AML-193 (cell line): ENCODE measurements at regions not wholly inside any gene's neighbourhood (a gene's known extent, or its start where the extent isn't known, plus 50 kb on each side); places are given as distances from the start of the nearest gene placed in this dataset.

Experiments
- DNase-seq, 2 experiments: peaks; one replicate each; lab custom pipeline; 2025; lab: John Stamatoyannopoulos, UW

- no peak for DNase-seq
These were observed 387.6 kb downstream of the ELAVL2 start for GRCh38 chr9:23438299-23438907.

GRCh38 chr9:23441275-23441674 lies 384.8 kb downstream of the ELAVL2 start:
- no peak for DNase-seq

GRCh38 chr9:23444658-23445057 lies 381.4 kb downstream of the ELAVL2 start:
- DNase-seq = no peak

GRCh38 chr9:23447166-23447565 lies 378.9 kb downstream of the ELAVL2 start:
- no peak for DNase-seq

- no peak for DNase-seq
These were observed 378.1 kb downstream of the ELAVL2 start for GRCh38 chr9:23447944-23448343.

GRCh38 chr9:23451802-23452418 lies 374.1 kb downstream of the ELAVL2 start:
- DNase-seq = no peak

GRCh38 chr9:23464275-23464674 lies 361.8 kb downstream of the ELAVL2 start:
- DNase-seq = no peak

- no peak for DNase-seq
These were observed 358.8 kb downstream of the ELAVL2 start for GRCh38 chr9:23467276-23467675.

GRCh38 chr9:23477908-23478307 lies 348.1 kb downstream of the ELAVL2 start:
- DNase-seq = no peak

GRCh38 chr9:23483566-23483965 lies 342.5 kb downstream of the ELAVL2 start:
- no peak for DNase-seq

GRCh38 chr9:23492126-23493002 lies 333.7 kb downstream of the ELAVL2 start:
- DNase-seq = peak; percentile 43 to 56

- DNase-seq = no peak
These were observed 332.8 kb downstream of the ELAVL2 start for GRCh38 chr9:23493219-23493618.

GRCh38 chr9:23496489-23497136 lies 329.4 kb downstream of the ELAVL2 start:
- no peak for DNase-seq

GRCh38 chr9:23497137-23497504 lies 328.9 kb downstream of the ELAVL2 start:
- no peak for DNase-seq

GRCh38 chr9:23502004-23502403 lies 324.0 kb downstream of the ELAVL2 start:
- no peak for DNase-seq

- no peak for DNase-seq
These were observed 303.1 kb downstream of the ELAVL2 start for GRCh38 chr9:23522952-23523351.

GRCh38 chr9:23524607-23525155 lies 301.4 kb downstream of the ELAVL2 start:
- no peak for DNase-seq

GRCh38 chr9:23526806-23527205 lies 299.2 kb downstream of the ELAVL2 start:
- no peak for DNase-seq

GRCh38 chr9:23532282-23532681 lies 293.8 kb downstream of the ELAVL2 start:
- DNase-seq = no peak

- DNase-seq = no peak
These were observed 288.6 kb downstream of the ELAVL2 start for GRCh38 chr9:23537192-23538066.

- DNase-seq = no peak
These were observed 288.0 kb downstream of the ELAVL2 start for GRCh38 chr9:23538067-23538402.
